IMR-90 (cell line): ENCODE measurements at regions not wholly inside any gene's neighbourhood (a gene's known extent, or its start where the extent isn't known, plus 50 kb on each side); places are given as distances from the start of the nearest gene placed in this dataset.

ENCODE experiments used
- ATAC-seq: fragments of 200-7000 bp; cut with Tn5 transposase; 2 replicates; pipeline ENCODE4 v1.9.1; 2020; ENCODE audit warnings: low read depth, mild to moderate bottlenecking, moderate library complexity
- BruUV-seq: library from RNA; stranded (reverse); fragments of 400-500 nt; replicated peaks from 2 replicates; lab custom pipeline; 2021; lab: Mats Ljungman, UMichigan
- CTCF ChIA-PET: fragments of 300-600 bp; formaldehyde crosslinking; extraction: SDS; loops from one replicate; lab custom pipeline; 2021; ENCODE audit warnings: antibody characterized with exemption; lab: Yijun Ruan, JAX
- POLR2A ChIA-PET: fragments of 300-600 bp; sonication (Branson Sonifier 250); formaldehyde crosslinking; loops from one replicate; lab custom pipeline; 2022; ENCODE audit warnings: antibody characterized with exemption; ENCODE audit not compliant: unreplicated experiment; lab: Charles Lee
- DNase-seq: peaks from one replicate; pipeline ENCODE4 v3.0.0; 2013
- H2AFZ ChIP-seq: replicated peaks from 2 replicates; pipeline ENCODE3; 2013; ENCODE audit warnings: low read length, mild to moderate bottlenecking; ENCODE audit not compliant: poor library complexity
- H2AK5ac ChIP-seq: 2 replicates; pipeline ENCODE4 v1.6.1; 2013; ENCODE audit warnings: low read depth, low read length, inconsistent platforms
- H2AK9ac ChIP-seq: replicated peaks from 2 replicates; pipeline ENCODE3; 2013; ENCODE audit warnings: mild to moderate bottlenecking, low read depth, low read length, moderate library complexity; ENCODE audit not compliant: poor library complexity
- H2BK120ac ChIP-seq: 2 replicates; pipeline ENCODE4 v1.6.1; 2013; ENCODE audit warnings: low read depth, low read length, inconsistent platforms
- H2BK15ac ChIP-seq: 3 replicates; pipeline ENCODE4 v1.6.1; 2013; ENCODE audit warnings: low read depth, low read length, inconsistent platforms
- H2BK20ac ChIP-seq: 2 replicates; pipeline ENCODE4 v1.6.1; 2013; ENCODE audit warnings: low read depth, mild to moderate bottlenecking, inconsistent platforms, low read length, moderate library complexity
- H2BK5ac ChIP-seq: 2 replicates; pipeline ENCODE4 v1.6.1; 2013; ENCODE audit warnings: mild to moderate bottlenecking, low read depth, low read length, inconsistent platforms; ENCODE audit not compliant: poor library complexity, severe bottlenecking
- H3K14ac ChIP-seq: replicated peaks from 2 replicates; pipeline ENCODE4 v1.6.1; 2013; ENCODE audit warnings: low read depth, low read length, inconsistent platforms
- H3K18ac ChIP-seq: 2 replicates; pipeline ENCODE4 v1.6.1; 2013; ENCODE audit warnings: low read depth, low read length, control low read depth
- H3K23ac ChIP-seq: 2 replicates; pipeline ENCODE4 v1.6.1; 2013; ENCODE audit warnings: low read depth, low read length, inconsistent platforms
- H3K27ac ChIP-seq: 2 replicates; pipeline ENCODE4 v1.5.1; 2013; ENCODE audit warnings: mild to moderate bottlenecking, control low read depth, low read length; ENCODE audit not compliant: insufficient read depth
- H3K27me3 ChIP-seq: 2 replicates; pipeline ENCODE4 v1.6.1; 2013; ENCODE audit warnings: low read length; ENCODE audit not compliant: control insufficient read depth, insufficient read depth
- H3K36me3 ChIP-seq: 2 replicates; pipeline ENCODE4 v1.6.1; 2013; ENCODE audit warnings: low read length, mixed read lengths; ENCODE audit not compliant: control insufficient read depth, insufficient read depth
- H3K4ac ChIP-seq: 2 replicates; pipeline ENCODE4 v1.6.1; 2013; ENCODE audit warnings: low read depth, low read length, inconsistent platforms
- H3K4me1 ChIP-seq: 2 replicates; pipeline ENCODE4 v1.6.1; 2013; ENCODE audit warnings: low read length, mixed read lengths; ENCODE audit not compliant: control insufficient read depth, insufficient read depth
- H3K4me2 ChIP-seq: 2 replicates; pipeline ENCODE4 v1.6.1; 2013; ENCODE audit warnings: low read depth, mild to moderate bottlenecking, control low read depth, low read length, moderate library complexity
- H3K4me3 ChIP-seq: 2 replicates; pipeline ENCODE4 v1.5.1; 2013; ENCODE audit warnings: low read depth, mild to moderate bottlenecking, control low read depth, low read length, moderate library complexity; ENCODE audit not compliant: insufficient read depth
- H3K56ac ChIP-seq: 2 replicates; pipeline ENCODE4 v1.6.1; 2013; ENCODE audit warnings: low read length, inconsistent platforms; ENCODE audit not compliant: insufficient read depth; ENCODE audit errors: extremely low read depth
- H3K79me1 ChIP-seq, 2 experiments: 2 replicates each; pipeline ENCODE4 v1.6.1; 2013; ENCODE audit warnings: low read length in 2 of 2, inconsistent platforms in 1 of 2, low read depth in 1 of 2
- H3K9ac ChIP-seq: 2 replicates; pipeline ENCODE4 v1.6.1; 2013; ENCODE audit warnings: low read depth, low read length, control low read depth
- H3K9me1 ChIP-seq: 2 replicates; pipeline ENCODE4 v1.6.1; 2013; ENCODE audit warnings: low read length, inconsistent platforms; ENCODE audit not compliant: insufficient read depth
- H3K9me3 ChIP-seq: 2 replicates; pipeline ENCODE4 v1.6.1; 2013; ENCODE audit warnings: low read length; ENCODE audit not compliant: control insufficient read depth, insufficient read depth
- H4K20me1 ChIP-seq: 2 replicates; pipeline ENCODE4 v1.6.1; 2013; ENCODE audit warnings: low read length, inconsistent platforms; ENCODE audit not compliant: insufficient read depth
- H4K5ac ChIP-seq: 2 replicates; pipeline ENCODE4 v1.6.1; 2013; ENCODE audit warnings: mild to moderate bottlenecking, low read depth, low read length, control low read depth
- H4K8ac ChIP-seq, 2 experiments: 2 replicates each; pipeline ENCODE4 v1.6.1; 2013; ENCODE audit warnings: low read depth in 2 of 2, low read length in 2 of 2, control low read depth in 1 of 2, inconsistent platforms in 1 of 2
- H4K91ac ChIP-seq: 2 replicates; pipeline ENCODE4 v1.6.1; 2013; ENCODE audit warnings: low read depth, low read length, inconsistent platforms; ENCODE audit not compliant: insufficient read depth
- CEBPB ChIP-seq: IDR thresholded peaks from 2 replicates; pipeline ENCODE4 v1.6.1; 2012; ENCODE audit warnings: low read depth, low read length, improper control_type of control experiment
- FOS ChIP-seq: fragments of 150-350 bp; IDR thresholded peaks from 2 replicates; pipeline ENCODE4 v1.6.1; 2016; ENCODE audit warnings: low read depth, low read length
- NFE2L2 ChIP-seq: fragments of 150-350 bp; IDR thresholded peaks from 2 replicates; pipeline ENCODE4 v1.6.1; 2016; ENCODE audit warnings: low read depth, mild to moderate bottlenecking, low read length
- RAD21 ChIP-seq: IDR thresholded peaks from 2 replicates; pipeline ENCODE4 v1.6.1; 2012; ENCODE audit warnings: low read length, improper control_type of control experiment
- RCOR1 ChIP-seq: IDR thresholded peaks from 2 replicates; pipeline ENCODE4 v1.6.1; 2012; ENCODE audit warnings: mild to moderate bottlenecking, low read length, improper control_type of control experiment; ENCODE audit not compliant: insufficient replicate concordance
- RFX5 ChIP-seq: IDR thresholded peaks from 2 replicates; pipeline ENCODE4 v1.8.0; 2012; ENCODE audit warnings: low read depth, mild to moderate bottlenecking, low read length, moderate library complexity
- WGBS, 2 experiments: methylation state at CpG; one replicate each; pipeline versions ENCODE4 v1.1.5 to v1.1.7; 2013; ENCODE audit warnings: missing lambda C conversion rate in 2 of 2; ENCODE audit not compliant: insufficient read length in 1 of 2; ENCODE audit errors: extremely low coverage in 2 of 2; 5-methylcytosine and 5-hydroxymethylcytosine counted together
- dilution Hi-C: fragments of 300-500 bp; cut with HindIII; formaldehyde crosslinking; loops from one replicate; pipeline ENCODE4 v1.14.3; 2018; ENCODE audit warnings: low sequenced_read_pairs; ENCODE audit not compliant: unreplicated experiment
- in situ Hi-C: fragments of 300-500 bp; cut with MboI; formaldehyde crosslinking; loops from 3 replicates; pipeline ENCODE4 v1.14.3; 2019; ENCODE audit warnings: low sequenced_read_pairs, inconsistent platforms, mixed read lengths
- intact Hi-C: fragments of 100-400 bp; cut with micrococcal nuclease; formaldehyde crosslinking; loops from 2 replicates; pipeline ENCODE4 v1.10.0; 2022
- TF ChIP-seq, protein P1 (sequence below): conservative IDR thresholded peaks from 2 replicates; pipeline ENCODE4 v1.5.1; 2012; ENCODE audit warnings: mild to moderate bottlenecking, low read depth, low read length, improper control_type of control experiment
- TF ChIP-seq, protein P2 (sequence below): fragments of 150-350 bp; IDR thresholded peaks from 2 replicates; pipeline ENCODE4 v1.6.1; 2016; ENCODE audit warnings: low read depth, mild to moderate bottlenecking, low read length, moderate library complexity, borderline replicate concordance

GRCh38 chr13:54611390-54611789 lies 1582.8 kb downstream of the OLFM4 start:
- Histone ChIP-seq H4K8ac (no peak overlapping the region), H3K9me1 (no peaks in the 10 kb centered on the region), H2AK9ac (no peak overlapping the region), H3K79me1 (no peaks in the 10 kb centered on the region), H2BK120ac (no peak overlapping the region), H3K56ac (no peak overlapping the region), H4K91ac (no peak overlapping the region), H3K4me2 (no peak overlapping the region), H4K5ac (no peak overlapping the region), H3K23ac (no peak overlapping the region), H2AFZ (no peak overlapping the region), H2AK5ac (no peak overlapping the region), H3K27me3 (no peaks in the 10 kb centered on the region), H3K14ac (no peak overlapping the region), H2BK5ac (no peak overlapping the region), H3K18ac (no peak overlapping the region), H2BK15ac (no peak overlapping the region), H4K20me1 (no peaks in the 10 kb centered on the region), H3K9ac (no peak overlapping the region), H3K4me1 (no peaks in the 10 kb centered on the region), H3K36me3 (no peaks in the 10 kb centered on the region), H3K4me3 (no peak overlapping the region), H3K4ac (no peak overlapping the region), H3K27ac (no peak overlapping the region), H3K9me3 (peaks cover 2% of the 10 kb centered on the region), H2BK20ac (no peak overlapping the region)
- no CpG with 5 or more reads among the region's 5 CpGs for whole genome bisulfite sequencing, 2 experiments
- ATAC-seq (no peak), DNase-seq (no peak)
- BruUV-seq = no TSS peak
- in situ Hi-C loops = no loop called here
- dilution Hi-C loops = no loop called here
- ChIA-PET POLR2A (no interaction called here), CTCF (no interaction called here)
- TF ChIP-seq, protein P1, sequence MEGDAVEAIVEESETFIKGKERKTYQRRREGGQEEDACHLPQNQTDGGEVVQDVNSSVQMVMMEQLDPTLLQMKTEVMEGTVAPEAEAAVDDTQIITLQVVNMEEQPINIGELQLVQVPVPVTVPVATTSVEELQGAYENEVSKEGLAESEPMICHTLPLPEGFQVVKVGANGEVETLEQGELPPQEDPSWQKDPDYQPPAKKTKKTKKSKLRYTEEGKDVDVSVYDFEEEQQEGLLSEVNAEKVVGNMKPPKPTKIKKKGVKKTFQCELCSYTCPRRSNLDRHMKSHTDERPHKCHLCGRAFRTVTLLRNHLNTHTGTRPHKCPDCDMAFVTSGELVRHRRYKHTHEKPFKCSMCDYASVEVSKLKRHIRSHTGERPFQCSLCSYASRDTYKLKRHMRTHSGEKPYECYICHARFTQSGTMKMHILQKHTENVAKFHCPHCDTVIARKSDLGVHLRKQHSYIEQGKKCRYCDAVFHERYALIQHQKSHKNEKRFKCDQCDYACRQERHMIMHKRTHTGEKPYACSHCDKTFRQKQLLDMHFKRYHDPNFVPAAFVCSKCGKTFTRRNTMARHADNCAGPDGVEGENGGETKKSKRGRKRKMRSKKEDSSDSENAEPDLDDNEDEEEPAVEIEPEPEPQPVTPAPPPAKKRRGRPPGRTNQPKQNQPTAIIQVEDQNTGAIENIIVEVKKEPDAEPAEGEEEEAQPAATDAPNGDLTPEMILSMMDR = no peak
- TF ChIP-seq, protein P2, sequence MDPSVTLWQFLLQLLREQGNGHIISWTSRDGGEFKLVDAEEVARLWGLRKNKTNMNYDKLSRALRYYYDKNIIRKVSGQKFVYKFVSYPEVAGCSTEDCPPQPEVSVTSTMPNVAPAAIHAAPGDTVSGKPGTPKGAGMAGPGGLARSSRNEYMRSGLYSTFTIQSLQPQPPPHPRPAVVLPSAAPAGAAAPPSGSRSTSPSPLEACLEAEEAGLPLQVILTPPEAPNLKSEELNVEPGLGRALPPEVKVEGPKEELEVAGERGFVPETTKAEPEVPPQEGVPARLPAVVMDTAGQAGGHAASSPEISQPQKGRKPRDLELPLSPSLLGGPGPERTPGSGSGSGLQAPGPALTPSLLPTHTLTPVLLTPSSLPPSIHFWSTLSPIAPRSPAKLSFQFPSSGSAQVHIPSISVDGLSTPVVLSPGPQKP = no peak
- no peak for TF ChIP-seq RCOR1
- TF ChIP-seq RAD21 = no peak
- TF ChIP-seq FOS = no peak
- TF ChIP-seq RFX5 = no peak
- TF ChIP-seq CEBPB = no peak
- TF ChIP-seq NFE2L2 = no peak
- intact Hi-C loops = no loop called here
